ENCODE measurements at regions not wholly inside any gene's neighbourhood (a gene's known extent, or its start where the extent isn't known, plus 50 kb on each side); places are given as distances from the start of the nearest gene placed in this dataset.

- peak overlapping the region in 7 of 10 donors; percentile 25 to 65 (median 33) for H3K27ac ChIP-seq
- no peak for TF ChIP-seq CTCF (IDR thresholded peaks at IDR 0.05)
- DNase-seq (no peak), ATAC-seq (peak; percentile 42 to 97 (median 92))
- peaks cover 0 to 13% (median 0%) of the 10 kb centered on the region in 9 donors for H3K4me1 ChIP-seq
- H3K4me3 ChIP-seq = no peak overlapping the region
- H3K27me3 ChIP-seq = no peaks in the 10 kb centered on the region
- 63 to 72% methylated on average over 1 of the region's 1 CpG for WGBS, 2 donors
- intact Hi-C loops (cut with DNase I) = no loop called here
- peaks cover 0 to 10% (median 0%) of the 10 kb centered on the region in 11 donors for H3K9me3 ChIP-seq
- no peaks in the 10 kb centered on the region for H3K36me3 ChIP-seq
Measured at GRCh38 chr2:51994123-51994763, 962.3 kb upstream of the NRXN1 start.

GRCh38 chr2:51990684-51991083 lies 958.8 kb upstream of the NRXN1 start:
- Histone ChIP-seq H3K27ac (no peak overlapping the region), H3K9me3 (no peaks in the 10 kb centered on the region), H3K4me3 (no peak overlapping the region), H3K4me1 (peaks cover 0 to 13% (median 0%) of the 10 kb centered on the region in 9 donors), H3K27me3 (no peaks in the 10 kb centered on the region), H3K36me3 (no peaks in the 10 kb centered on the region)
- intact Hi-C loops (cut with DNase I) = no loop called here
- DNase-seq (no peak), ATAC-seq (peak in 3 of 8 donors; percentile 45 to 67 (median 53))
- TF ChIP-seq CTCF (IDR thresholded peaks at IDR 0.05) = peak in 1 of 9 donors; percentile 7

- ATAC-seq (no peak), DNase-seq (no peak)
- no peaks in the 10 kb centered on the region for H3K36me3 ChIP-seq
- 83 to 87% methylated on average over 2 of the region's 2 CpGs for WGBS, 2 donors
- no peaks in the 10 kb centered on the region for H3K4me1 ChIP-seq
- H3K4me3 ChIP-seq = no peak overlapping the region
- no peak for TF ChIP-seq CTCF (IDR thresholded peaks at IDR 0.05)
- no peaks in the 10 kb centered on the region for H3K9me3 ChIP-seq
- intact Hi-C loops (cut with DNase I) = no loop called here
- no peak overlapping the region for H3K27ac ChIP-seq
- H3K27me3 ChIP-seq = no peaks in the 10 kb centered on the region
Measured at GRCh38 chr2:51986101-51986500, 954.2 kb upstream of the NRXN1 start.

DNA sequence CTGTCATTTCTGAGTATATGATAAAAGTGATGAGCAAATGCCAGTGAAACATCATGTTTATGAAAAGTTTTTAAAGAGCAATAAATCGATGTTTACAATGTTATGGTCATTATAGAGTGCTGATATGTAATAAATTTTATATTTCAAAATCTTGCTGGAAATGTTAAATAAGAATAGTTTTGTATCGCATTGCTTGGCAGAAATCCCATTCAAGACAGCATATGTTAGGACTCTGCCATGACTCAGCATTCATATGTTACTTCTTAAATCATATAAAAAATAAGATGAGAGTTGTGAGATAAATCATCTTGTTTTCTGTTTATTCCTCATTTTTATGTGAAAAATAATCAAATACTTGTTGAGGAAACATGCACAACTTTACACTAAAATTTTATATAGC lies 949.9 kb upstream of the NRXN1 start:
- ATAC-seq = no peak
- intact Hi-C loops (cut with DNase I) = no loop called here
- H3K4me1 ChIP-seq = no peaks in the 10 kb centered on the region
- H3K27me3 ChIP-seq = no peaks in the 10 kb centered on the region
- WGBS, 2 donors = 62 to 63% methylated on average over 2 of the region's 2 CpGs
- no peaks in the 10 kb centered on the region for H3K36me3 ChIP-seq
- no peaks in the 10 kb centered on the region for H3K9me3 ChIP-seq
- H3K27ac ChIP-seq = no peak overlapping the region
- no peak for TF ChIP-seq CTCF (IDR thresholded peaks at IDR 0.05)
- no peak overlapping the region for H3K4me3 ChIP-seq
- no peak for DNase-seq
